ENCODE measurements at regions not wholly inside any gene's neighbourhood (a gene's known extent, or its start where the extent isn't known, plus 50 kb on each side); places are given as distances from the start of the nearest gene placed in this dataset.

- no peaks in the 10 kb centered on the region for H3K4me1 ChIP-seq (ENCODE audit: insufficient read depth, low read length)
- H4K20me1 ChIP-seq (ENCODE audit: insufficient read depth, low read length) = no peaks in the 10 kb centered on the region
- no peak overlapping the region for H3K9ac ChIP-seq (ENCODE audit: low read depth, low read length)
- no peak overlapping the region for H3K27ac ChIP-seq (ENCODE audit: low read length)
- no peak for TF ChIP-seq CTCF (IDR thresholded peaks at IDR 0.05; ENCODE audit: borderline replicate concordance, extremely low read depth, low read length, poor library complexity, severe bottlenecking)
- TF ChIP-seq EZH2 (IDR thresholded peaks at IDR 0.05; ENCODE audit: borderline replicate concordance, low read depth, low read length, severe bottlenecking) = no peak
- no peaks in the 10 kb centered on the region for H3K9me3 ChIP-seq (ENCODE audit: insufficient read depth, low read length, severe bottlenecking)
- H3K79me2 ChIP-seq (ENCODE audit: insufficient read depth, low read length) = no peaks in the 10 kb centered on the region
- no peaks in the 10 kb centered on the region for H3K36me3 ChIP-seq (ENCODE audit: insufficient read depth, low read length)
- ATAC-seq (ENCODE audit: insufficient read depth, low read depth) (no peak), DNase-seq (no peak)
- no peak overlapping the region for H3K4me2 ChIP-seq (ENCODE audit: insufficient read depth, low read length)
- no peak overlapping the region for H3K4me3 ChIP-seq (ENCODE audit: low read depth in 1 of 2, low read length in 2 of 2)
- no peak overlapping the region for H2AFZ ChIP-seq (ENCODE audit: low read depth, low read length)
- no peaks in the 10 kb centered on the region for H3K27me3 ChIP-seq (ENCODE audit: insufficient read depth, low read length, poor library complexity)
Observed at GRCh38 chr1:187819086-187819485, 990.3 kb downstream of the PLA2G4A start.

- Histone ChIP-seq H3K36me3 (ENCODE audit: insufficient read depth, low read length) (no peaks in the 10 kb centered on the region), H4K20me1 (ENCODE audit: insufficient read depth, low read length) (no peaks in the 10 kb centered on the region), H2AFZ (ENCODE audit: low read depth, low read length) (no peak overlapping the region), H3K4me1 (ENCODE audit: insufficient read depth, low read length) (no peaks in the 10 kb centered on the region), H3K4me3 (ENCODE audit: low read depth in 1 of 2, low read length in 2 of 2) (no peak overlapping the region), H3K27me3 (ENCODE audit: insufficient read depth, low read length, poor library complexity) (no peaks in the 10 kb centered on the region), H3K27ac (ENCODE audit: low read length) (no peak overlapping the region), H3K4me2 (ENCODE audit: insufficient read depth, low read length) (no peak overlapping the region), H3K9me3 (ENCODE audit: insufficient read depth, low read length, severe bottlenecking) (peaks cover 2% of the 10 kb centered on the region), H3K79me2 (ENCODE audit: insufficient read depth, low read length) (no peaks in the 10 kb centered on the region), H3K9ac (ENCODE audit: low read depth, low read length) (no peak overlapping the region)
- DNase-seq (no peak), ATAC-seq (ENCODE audit: insufficient read depth, low read depth) (no peak)
- TF ChIP-seq EZH2 (IDR thresholded peaks at IDR 0.05; ENCODE audit: borderline replicate concordance, low read depth, low read length, severe bottlenecking) (no peak), CTCF (IDR thresholded peaks at IDR 0.05; ENCODE audit: borderline replicate concordance, extremely low read depth, low read length, poor library complexity, severe bottlenecking) (no peak)
Observed at GRCh38 chr1:187836557-187836956, 1007.8 kb downstream of the PLA2G4A start.

- H3K27me3 ChIP-seq (ENCODE audit: insufficient read depth, low read length, poor library complexity) = no peaks in the 10 kb centered on the region
- DNase-seq = no peak
- no peak for TF ChIP-seq CTCF (IDR thresholded peaks at IDR 0.05; ENCODE audit: borderline replicate concordance, extremely low read depth, low read length, poor library complexity, severe bottlenecking)
- TF ChIP-seq EZH2 (IDR thresholded peaks at IDR 0.05; ENCODE audit: borderline replicate concordance, low read depth, low read length, severe bottlenecking) = no peak
- H3K79me2 ChIP-seq (ENCODE audit: insufficient read depth, low read length) = no peaks in the 10 kb centered on the region
- H3K27ac ChIP-seq (ENCODE audit: low read length) = no peak overlapping the region
- no peak overlapping the region for H3K4me3 ChIP-seq (ENCODE audit: low read depth in 1 of 2, low read length in 2 of 2)
- no peak overlapping the region for H3K4me2 ChIP-seq (ENCODE audit: insufficient read depth, low read length)
- peaks cover 2% of the 10 kb centered on the region for H3K9me3 ChIP-seq (ENCODE audit: insufficient read depth, low read length, severe bottlenecking)
- no peaks in the 10 kb centered on the region for H3K36me3 ChIP-seq (ENCODE audit: insufficient read depth, low read length)
- H4K20me1 ChIP-seq (ENCODE audit: insufficient read depth, low read length) = no peaks in the 10 kb centered on the region
- H3K9ac ChIP-seq (ENCODE audit: low read depth, low read length) = no peak overlapping the region
- H2AFZ ChIP-seq (ENCODE audit: low read depth, low read length) = no peak overlapping the region
- no peaks in the 10 kb centered on the region for H3K4me1 ChIP-seq (ENCODE audit: insufficient read depth, low read length)
- ATAC-seq (ENCODE audit: insufficient read depth, low read depth) = no peak
Observed at GRCh38 chr1:187837787-187838186, 1009.0 kb downstream of the PLA2G4A start.
